Esophagus (tissue), 2 donors: ENCODE measurements at regions not wholly inside any gene's neighbourhood (a gene's known extent, or its start where the extent isn't known, plus 50 kb on each side); places are given as distances from the start of the nearest gene placed in this dataset.
A peak's percentile ranks its signal among the peaks of the same experiment; 100 is the strongest.

ENCODE experiments used
- H3K27ac ChIP-seq, 2 donors: one replicate each; pipeline ENCODE4 v1.5.1; 2013; ENCODE audit warnings: low read depth in 2 of 2, mild to moderate bottlenecking in 2 of 2, inconsistent platforms in 1 of 2, low read length in 1 of 2, moderate library complexity in 1 of 2
- H3K27me3 ChIP-seq, 2 donors: one replicate each; pipeline ENCODE4 v1.6.1; 2013; ENCODE audit warnings: low read length in 2 of 2, control low read depth in 1 of 2, mild to moderate bottlenecking in 1 of 2; ENCODE audit not compliant: insufficient read depth in 2 of 2, control insufficient read depth in 1 of 2
- H3K36me3 ChIP-seq, 2 donors: one replicate each; pipeline ENCODE4 v1.6.1; 2013; ENCODE audit warnings: low read length in 1 of 2; ENCODE audit not compliant: control insufficient read depth in 2 of 2, insufficient read depth in 2 of 2
- H3K4me1 ChIP-seq, 2 donors: one replicate each; pipeline ENCODE4 v1.6.1; 2013; ENCODE audit warnings: low read length in 1 of 2; ENCODE audit not compliant: control insufficient read depth in 2 of 2, insufficient read depth in 2 of 2
- H3K4me3 ChIP-seq, 2 donors: one replicate each; pipeline ENCODE4 v1.5.1; 2013; ENCODE audit warnings: low read length in 2 of 2, mild to moderate bottlenecking in 2 of 2, low read depth in 1 of 2, moderate library complexity in 1 of 2
- H3K9me3 ChIP-seq, 2 donors: one replicate each; pipeline ENCODE4 v1.6.1; 2013; ENCODE audit warnings: mild to moderate bottlenecking in 2 of 2, low read depth in 1 of 2, low read length in 1 of 2, moderate library complexity in 1 of 2; ENCODE audit not compliant: control insufficient read depth in 2 of 2, insufficient read depth in 1 of 2
- WGBS, 2 donors: extraction: QIAGEN DNeasy Blood & Tissue Kit; methylation state at CpG; one replicate each; pipeline ENCODE4 v1.1.7; 2013; 5-methylcytosine and 5-hydroxymethylcytosine counted together
- donor health status: healthy with polysubstance abuse.
- donor health status: Bipolar disorder and iron deficiency.

DNA sequence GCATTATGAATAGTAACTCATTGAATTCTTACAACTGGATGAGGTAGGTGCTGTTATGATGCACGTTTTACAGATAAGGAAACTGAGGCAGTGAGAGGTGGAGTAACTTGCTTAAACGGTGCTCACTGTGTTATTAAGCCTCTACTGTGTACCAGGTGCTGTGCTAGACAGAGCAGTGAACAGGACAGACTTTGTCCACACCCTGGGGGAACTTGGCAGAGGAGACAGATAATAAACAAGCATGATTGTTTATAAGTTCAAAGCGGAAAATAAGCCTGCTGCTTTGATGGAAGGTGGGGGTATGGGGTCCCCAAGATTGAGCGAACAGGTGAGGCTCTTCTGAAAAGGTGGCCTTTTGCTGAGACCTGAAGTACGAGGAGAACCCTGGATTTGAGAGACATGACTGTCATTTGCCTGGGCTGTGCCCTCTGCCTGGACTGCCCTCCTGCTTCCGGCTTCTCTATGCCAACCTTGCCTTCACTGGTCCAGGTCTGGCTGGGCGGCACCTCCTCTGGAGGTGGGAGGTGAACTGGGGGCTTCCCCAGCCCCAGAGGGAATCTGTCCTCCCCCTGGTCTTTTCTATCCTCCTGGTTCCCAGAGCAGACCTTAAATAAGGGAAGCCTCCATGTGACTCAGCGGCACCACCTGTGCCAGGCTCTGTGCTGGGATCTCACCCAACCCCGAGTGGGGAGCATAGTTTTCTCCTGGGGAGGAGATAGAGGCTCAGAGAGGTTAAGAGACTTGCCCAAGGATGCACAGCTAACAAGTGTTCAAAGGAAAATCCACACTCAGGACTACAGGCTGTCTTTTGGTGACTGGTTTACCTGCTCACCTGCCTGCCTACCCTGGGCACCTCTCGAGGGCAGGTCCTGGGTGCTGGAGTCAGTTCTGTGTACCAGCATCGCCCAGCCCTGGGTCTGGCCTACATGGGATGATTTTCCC is 59.1 kb downstream of the CEBPB start:
- Histone ChIP-seq H3K9me3 (no peaks in the 10 kb centered on the region), H3K4me3 (no peak overlapping the region), H3K4me1 (peaks cover 3 to 14% of the 10 kb centered on the region in 2 donors), H3K27me3 (no peaks in the 10 kb centered on the region), H3K27ac (peak overlapping the region in 1 of 2 donors; percentile 48), H3K36me3 (no peaks in the 10 kb centered on the region)
- WGBS, 2 donors: 54 to 59% methylated on average over 11 of the region's 11 CpGs

- Histone ChIP-seq H3K9me3 (no peaks in the 10 kb centered on the region), H3K4me3 (no peak overlapping the region), H3K36me3 (no peaks in the 10 kb centered on the region), H3K27me3 (no peaks in the 10 kb centered on the region), H3K4me1 (peaks cover 3 to 14% of the 10 kb centered on the region in 2 donors), H3K27ac (no peak overlapping the region)
- 89 to 90% methylated on average over 15 of the region's 15 CpGs for WGBS, 2 donors
Measured at GRCh38 chr20:50250679-50251382, 60.2 kb downstream of the CEBPB start.

DNA sequence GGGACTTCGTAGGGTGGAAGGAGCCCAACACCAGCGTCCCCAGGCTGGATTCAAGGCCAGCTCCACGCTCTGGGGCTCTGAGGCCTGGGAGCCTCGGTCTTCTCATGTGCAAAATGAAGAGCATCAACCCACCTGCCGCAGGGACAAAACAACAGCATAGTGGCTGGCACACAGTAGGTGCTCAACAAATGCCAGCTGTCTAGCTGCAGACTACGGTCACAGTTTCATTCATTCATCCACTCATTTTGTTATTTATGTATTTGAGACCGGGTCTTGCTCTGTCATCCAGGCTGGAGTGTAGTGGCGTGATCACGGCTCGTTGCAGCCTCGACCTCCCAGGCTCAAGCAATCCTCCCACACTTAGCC is 60.7 kb downstream of the CEBPB start:
- Histone ChIP-seq H3K36me3 (no peaks in the 10 kb centered on the region), H3K27ac (no peak overlapping the region), H3K9me3 (no peaks in the 10 kb centered on the region), H3K4me1 (peaks cover 3 to 10% of the 10 kb centered on the region in 2 donors), H3K27me3 (no peaks in the 10 kb centered on the region), H3K4me3 (no peak overlapping the region)
- WGBS, 2 donors: 93 to 94% methylated on average over 11 of the region's 11 CpGs

DNA sequence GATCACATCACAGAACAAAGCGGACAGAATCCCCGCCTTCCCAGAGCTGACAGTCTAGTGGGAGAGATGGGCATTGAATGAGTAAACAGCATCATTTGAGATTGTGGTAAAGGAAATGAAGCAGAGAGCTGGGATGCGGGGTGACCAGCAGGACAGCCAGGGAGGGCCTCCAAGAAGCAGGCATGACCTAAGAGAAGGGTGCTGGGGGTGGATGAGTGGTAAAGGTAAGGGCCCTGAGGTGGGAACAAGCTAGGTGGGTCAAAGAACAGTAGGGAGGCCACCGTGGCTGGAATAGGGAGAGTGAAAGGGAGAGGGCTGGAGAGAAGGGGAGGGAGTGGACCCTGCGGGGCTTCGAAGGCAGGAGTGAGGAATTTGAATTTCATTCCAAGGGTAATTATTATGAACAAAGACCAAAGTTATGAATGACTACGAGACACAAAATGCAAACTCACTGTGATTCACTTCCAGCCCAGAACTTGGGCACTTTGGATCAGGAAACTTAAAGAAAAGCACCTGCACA is 61.4 kb downstream of the CEBPB start:
- no peaks in the 10 kb centered on the region for H3K27me3 ChIP-seq
- peaks cover 3 to 7% of the 10 kb centered on the region in 2 donors for H3K4me1 ChIP-seq
- 64 to 77% methylated on average over 7 of the region's 7 CpGs for WGBS, 2 donors
- no peaks in the 10 kb centered on the region for H3K9me3 ChIP-seq
- no peak overlapping the region for H3K27ac ChIP-seq
- no peaks in the 10 kb centered on the region for H3K36me3 ChIP-seq
- no peak overlapping the region for H3K4me3 ChIP-seq

- 82 to 88% methylated on average over 7 of the region's 7 CpGs for WGBS, 2 donors
- H3K36me3 ChIP-seq: no peaks in the 10 kb centered on the region
- H3K27me3 ChIP-seq: no peaks in the 10 kb centered on the region
- no peak overlapping the region for H3K4me3 ChIP-seq
- H3K9me3 ChIP-seq: no peaks in the 10 kb centered on the region
- peaks cover under 1 to 3% of the 10 kb centered on the region in 2 donors for H3K4me1 ChIP-seq
- H3K27ac ChIP-seq: no peak overlapping the region
Measured at GRCh38 chr20:50252701-50253100, 62.1 kb downstream of the CEBPB start.

DNA sequence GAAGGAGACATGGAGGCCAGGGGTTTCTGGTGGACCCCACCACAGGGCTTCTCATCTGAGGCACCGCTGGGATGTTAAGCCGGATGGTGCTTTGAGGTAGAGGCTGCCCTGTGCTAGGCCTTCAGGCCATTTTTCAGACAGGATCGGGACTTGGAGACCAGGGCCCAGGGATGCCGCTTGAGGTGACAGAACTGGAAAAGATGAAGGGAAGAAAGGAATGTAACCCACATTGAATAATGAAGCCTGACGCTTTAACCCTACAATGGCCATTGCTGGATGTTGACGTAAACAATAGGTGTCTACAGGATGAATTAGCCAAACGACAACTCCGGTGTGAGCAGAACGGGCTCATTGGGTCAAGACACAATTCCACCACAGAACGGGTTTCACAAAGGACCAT is 62.5 kb downstream of the CEBPB start:
- H3K36me3 ChIP-seq: no peaks in the 10 kb centered on the region
- 93 to 94% methylated on average over 10 of the region's 10 CpGs for WGBS, 2 donors
- no peaks in the 10 kb centered on the region for H3K9me3 ChIP-seq
- no peak overlapping the region for H3K27ac ChIP-seq
- peaks cover 0 to 3% of the 10 kb centered on the region in 2 donors for H3K4me1 ChIP-seq
- H3K27me3 ChIP-seq: no peaks in the 10 kb centered on the region
- H3K4me3 ChIP-seq: no peak overlapping the region

DNA sequence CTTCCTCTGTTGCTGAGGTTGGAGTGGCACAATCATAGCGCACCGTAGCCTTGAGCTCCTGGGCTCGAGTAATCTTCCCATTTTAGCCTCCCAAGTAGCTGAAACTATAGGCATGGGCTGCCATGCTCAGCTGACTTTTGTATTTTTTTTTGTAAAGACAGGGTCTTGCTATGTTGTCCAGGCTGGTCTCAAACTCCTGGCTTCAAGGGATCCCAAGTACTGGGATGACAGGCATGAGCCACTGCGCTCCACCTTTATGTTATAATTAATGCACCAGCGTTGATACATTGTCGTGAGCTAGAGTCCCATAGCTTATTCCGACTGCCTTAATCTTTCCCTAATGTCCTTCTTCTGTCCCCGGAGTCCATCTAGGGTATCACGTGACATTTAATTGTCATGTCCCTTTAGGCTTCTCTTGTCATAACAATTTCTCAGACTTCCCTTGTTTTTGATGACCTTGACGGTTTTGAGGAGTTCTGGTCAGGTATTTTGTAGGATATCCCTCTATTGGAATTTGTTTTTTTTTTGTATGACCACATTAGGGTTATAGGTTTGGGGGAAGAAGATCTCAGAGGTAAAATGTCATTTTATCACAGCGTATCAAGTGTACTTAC is 63.9 kb downstream of the CEBPB start:
- Histone ChIP-seq H3K9me3 (no peaks in the 10 kb centered on the region), H3K36me3 (no peaks in the 10 kb centered on the region), H3K27me3 (no peaks in the 10 kb centered on the region), H3K4me3 (no peak overlapping the region), H3K27ac (no peak overlapping the region), H3K4me1 (peaks cover 0 to 3% of the 10 kb centered on the region in 2 donors)
- WGBS, 2 donors: 78 to 88% methylated on average over 11 of the region's 11 CpGs

- no peaks in the 10 kb centered on the region for H3K9me3 ChIP-seq
- H3K27me3 ChIP-seq: no peaks in the 10 kb centered on the region
- no peak overlapping the region for H3K27ac ChIP-seq
- H3K36me3 ChIP-seq: no peaks in the 10 kb centered on the region
- WGBS, 2 donors: 52 to 58% methylated on average over 6 of the region's 6 CpGs
- no peak overlapping the region for H3K4me3 ChIP-seq
- H3K4me1 ChIP-seq: peaks cover 2 to 3% of the 10 kb centered on the region in 2 donors
Measured at GRCh38 chr20:50256577-50256976, 65.9 kb downstream of the CEBPB start.

- Histone ChIP-seq H3K4me1 (peaks cover 2 to 3% of the 10 kb centered on the region in 2 donors), H3K4me3 (no peak overlapping the region), H3K27ac (no peak overlapping the region), H3K9me3 (no peaks in the 10 kb centered on the region), H3K27me3 (no peaks in the 10 kb centered on the region), H3K36me3 (no peaks in the 10 kb centered on the region)
- WGBS, 2 donors: 89 to 96% methylated on average over 8 of the region's 8 CpGs
Measured at GRCh38 chr20:50257860-50258259, 67.2 kb downstream of the CEBPB start.
